ENCODE measurements at regions not wholly inside any gene's neighbourhood (a gene's known extent, or its start where the extent isn't known, plus 50 kb on each side); places are given as distances from the start of the nearest gene placed in this dataset.

- Histone ChIP-seq H3K27me3 (no peaks in the 10 kb centered on the region), H3K27ac (no peak overlapping the region), H3K36me3 (no peaks in the 10 kb centered on the region), H3K9me3 (ENCODE audit: low read depth) (no peaks in the 10 kb centered on the region), H3K4me3 (no peak overlapping the region), H3K4me1 (ENCODE audit: low read depth) (no peaks in the 10 kb centered on the region)
- no peak for TF ChIP-seq CTCF (IDR thresholded peaks at IDR 0.05; ENCODE audit: low read depth, low read length)
- DNase-seq (ENCODE audit: low read depth in 1 of 2, low spot score in 1 of 2), result no peak
Observed at GRCh38 chr6:120489941-120490340, 844.3 kb downstream of the TBC1D32 start.

GRCh38 chr6:120484146-120484545, 850.1 kb downstream of the TBC1D32 start:
- TF ChIP-seq CTCF (IDR thresholded peaks at IDR 0.05; ENCODE audit: low read depth, low read length), result no peak
- DNase-seq (ENCODE audit: low read depth in 1 of 2, low spot score in 1 of 2), result no peak
- H3K36me3 ChIP-seq, result no peaks in the 10 kb centered on the region
- no peak overlapping the region for H3K27ac ChIP-seq
- H3K4me1 ChIP-seq (ENCODE audit: low read depth), result no peaks in the 10 kb centered on the region
- H3K27me3 ChIP-seq, result no peaks in the 10 kb centered on the region
- no peak overlapping the region for H3K4me3 ChIP-seq
- no peaks in the 10 kb centered on the region for H3K9me3 ChIP-seq (ENCODE audit: low read depth)

- no peak overlapping the region for H3K27ac ChIP-seq
- no peaks in the 10 kb centered on the region for H3K27me3 ChIP-seq
- no peaks in the 10 kb centered on the region for H3K9me3 ChIP-seq (ENCODE audit: low read depth)
- no peaks in the 10 kb centered on the region for H3K36me3 ChIP-seq
- no peak overlapping the region for H3K4me3 ChIP-seq
- TF ChIP-seq CTCF (IDR thresholded peaks at IDR 0.05; ENCODE audit: low read depth, low read length), result no peak
- H3K4me1 ChIP-seq (ENCODE audit: low read depth), result no peaks in the 10 kb centered on the region
- no peak for DNase-seq (ENCODE audit: low read depth in 1 of 2, low spot score in 1 of 2)
Observed at GRCh38 chr6:120478650-120479049, 855.6 kb downstream of the TBC1D32 start.

- Histone ChIP-seq H3K9me3 (ENCODE audit: low read depth) (no peaks in the 10 kb centered on the region), H3K27ac (no peak overlapping the region), H3K4me3 (no peak overlapping the region), H3K4me1 (ENCODE audit: low read depth) (no peaks in the 10 kb centered on the region), H3K27me3 (no peaks in the 10 kb centered on the region), H3K36me3 (no peaks in the 10 kb centered on the region)
- TF ChIP-seq CTCF (IDR thresholded peaks at IDR 0.05; ENCODE audit: low read depth, low read length), result no peak
- DNase-seq (ENCODE audit: low read depth in 1 of 2, low spot score in 1 of 2), result no peak
Observed at GRCh38 chr6:120473804-120474203, 860.5 kb downstream of the TBC1D32 start.

GRCh38 chr6:120468486-120468885, 865.8 kb downstream of the TBC1D32 start:
- Histone ChIP-seq H3K27ac (no peak overlapping the region), H3K27me3 (no peaks in the 10 kb centered on the region)

More at GRCh38 chr6:120468486-120468885, 865.8 kb downstream of the TBC1D32 start:
- DNase-seq (ENCODE audit: low read depth in 1 of 2, low spot score in 1 of 2), result no peak
- no peak overlapping the region for H3K4me3 ChIP-seq
- H3K9me3 ChIP-seq (ENCODE audit: low read depth), result no peaks in the 10 kb centered on the region
- H3K4me1 ChIP-seq (ENCODE audit: low read depth), result no peaks in the 10 kb centered on the region
- no peaks in the 10 kb centered on the region for H3K36me3 ChIP-seq
- no peak for TF ChIP-seq CTCF (IDR thresholded peaks at IDR 0.05; ENCODE audit: low read depth, low read length)

Measured in cardiac muscle cell (in vitro differentiated cells and primary cell).